ENCODE measurements at regions not wholly inside any gene's neighbourhood (a gene's known extent, or its start where the extent isn't known, plus 50 kb on each side); places are given as distances from the start of the nearest gene placed in this dataset.

- no peak for DNase-seq (ENCODE audit: low spot score)
These were observed 103.5 kb upstream of the SPRY2 start for GRCh38 chr13:80444240-80445015.

GRCh38 chr13:80442609-80443008, 101.7 kb upstream of the SPRY2 start:
- DNase-seq (ENCODE audit: low spot score) = no peak

GRCh38 chr13:80441968-80442367, 101.0 kb upstream of the SPRY2 start:
- DNase-seq (ENCODE audit: low spot score) = no peak

- DNase-seq (ENCODE audit: low spot score) = no peak
These were observed 97.6 kb upstream of the SPRY2 start for GRCh38 chr13:80438521-80438920.

- DNase-seq (ENCODE audit: low spot score) = no peak
These were observed 96.3 kb upstream of the SPRY2 start for GRCh38 chr13:80437231-80437630.

GRCh38 chr13:80436571-80437169, 95.7 kb upstream of the SPRY2 start:
- no peak for DNase-seq (ENCODE audit: low spot score)

GRCh38 chr13:80430561-80430960, 89.6 kb upstream of the SPRY2 start:
- no peak for DNase-seq (ENCODE audit: low spot score)

GRCh38 chr13:80428349-80429096, 87.6 kb upstream of the SPRY2 start:
- no peak for DNase-seq (ENCODE audit: low spot score)

GRCh38 chr13:80419416-80419815, 78.5 kb upstream of the SPRY2 start:
- DNase-seq (ENCODE audit: low spot score) = no peak

GRCh38 chr13:80413611-80414010, 72.7 kb upstream of the SPRY2 start:
- DNase-seq (ENCODE audit: low spot score) = no peak

GRCh38 chr13:80408270-80408669, 67.3 kb upstream of the SPRY2 start:
- no peak for DNase-seq (ENCODE audit: low spot score)

GRCh38 chr13:80400865-80401426, 60.0 kb upstream of the SPRY2 start:
- DNase-seq (ENCODE audit: low spot score) = no peak

- DNase-seq (ENCODE audit: low spot score) = no peak
These were observed 59.4 kb upstream of the SPRY2 start for GRCh38 chr13:80400164-80400864.

- no peak for DNase-seq (ENCODE audit: low spot score)
These were observed 58.6 kb upstream of the SPRY2 start for GRCh38 chr13:80399340-80400163.
